Right atrium auricular region (tissue), 2 donors: ENCODE measurements at regions not wholly inside any gene's neighbourhood (a gene's known extent, or its start where the extent isn't known, plus 50 kb on each side); places are given as distances from the start of the nearest gene placed in this dataset.

ENCODE experiments used
- DNase-seq: peaks from one replicate; pipeline ENCODE4 v3.0.0-alpha.2; 2019; ENCODE audit warnings: low spot score
- H3K27ac ChIP-seq, 2 donors: fragments of 200-600 bp; sonication (generic); 1 replicate in 1 of 2; 2 replicates in 1 of 2; pipeline ENCODE4 v1.5.1; 2016 to 2019
- H3K27me3 ChIP-seq, 2 donors: fragments of 200-600 bp; sonication (generic); one replicate each; pipeline versions ENCODE4 v1.5.1 to v1.6.0; 2017 to 2019
- H3K36me3 ChIP-seq: fragments of 200-600 bp; sonication (generic); one replicate; pipeline ENCODE4 v1.5.1; 2016
- H3K4me1 ChIP-seq, 2 donors: fragments of 200-600 bp; sonication (generic); one replicate each; pipeline versions ENCODE4 v1.5.1 to v1.6.0; 2017 to 2019
- H3K4me3 ChIP-seq, 2 donors: fragments of 200-600 bp; sonication (generic); 1 replicate in 1 of 2; 2 replicates in 1 of 2; pipeline ENCODE4 v1.5.1; 2017 to 2019; ENCODE audit warnings: mild to moderate bottlenecking in 1 of 2, moderate library complexity in 1 of 2
- H3K9me3 ChIP-seq, 2 donors: fragments of 200-600 bp; sonication (generic); one replicate each; pipeline ENCODE4 v1.5.1; 2019
- CTCF ChIP-seq, 2 donors: fragments of 200-600 bp; sonication (generic); IDR thresholded peaks; one replicate each; pipeline ENCODE4 v1.5.1; 2019; ENCODE audit warnings: antibody characterized with exemption in 2 of 2

- Histone ChIP-seq H3K4me1 (no peaks in the 10 kb centered on the region), H3K27ac (no peak overlapping the region), H3K27me3 (no peaks in the 10 kb centered on the region), H3K4me3 (no peak overlapping the region), H3K36me3 (no peaks in the 10 kb centered on the region), H3K9me3 (no peaks in the 10 kb centered on the region)
- DNase-seq = no peak
- no peak for TF ChIP-seq CTCF (IDR thresholded peaks at IDR 0.05)
Measured at GRCh38 chr10:26642896-26643653, 54.4 kb upstream of the PDSS1 start.

- Histone ChIP-seq H3K9me3 (no peaks in the 10 kb centered on the region), H3K4me3 (no peak overlapping the region), H3K36me3 (no peaks in the 10 kb centered on the region), H3K27ac (no peak overlapping the region), H3K4me1 (no peaks in the 10 kb centered on the region), H3K27me3 (no peaks in the 10 kb centered on the region)
- TF ChIP-seq CTCF (IDR thresholded peaks at IDR 0.05) = no peak
- DNase-seq = no peak
Measured at GRCh38 chr10:26647602-26648244, 49.8 kb upstream of the PDSS1 start.
